GM23338 (cell line): ENCODE measurements at regions not wholly inside any gene's neighbourhood (a gene's known extent, or its start where the extent isn't known, plus 50 kb on each side); places are given as distances from the start of the nearest gene placed in this dataset.

Experiments used
- CREB1 ChIP-seq: fragments of 250-450 bp; sonication (Bioruptor Pico); IDR thresholded peaks from 2 replicates; pipeline ENCODE4 v1.5.0; 2020; ENCODE audit warnings: low read depth, mild to moderate bottlenecking, moderate library complexity
- CTCF ChIP-seq, 2 experiments: fragments of 200-600 bp in 1 of 2; sonication (generic) in 1 of 2; conservative IDR thresholded peaks; 2 replicates each; pipeline versions ENCODE4 v1.5.1 to v1.6.1; 2016 to 2017; ENCODE audit warnings: antibody characterized with exemption in 2 of 2, low read depth in 2 of 2, mild to moderate bottlenecking in 2 of 2, moderate library complexity in 1 of 2
- EZH2 ChIP-seq: fragments of 200-600 bp; sonication (generic); IDR thresholded peaks from one replicate; pipeline ENCODE4 v1.8.0; 2017; ENCODE audit warnings: antibody characterized with exemption, mild to moderate bottlenecking, low read depth; ENCODE audit not compliant: unreplicated experiment
- EZH2phosphoT487 ChIP-seq: fragments of 200-600 bp; sonication (generic); IDR thresholded peaks from one replicate; pipeline ENCODE4 v1.8.1; 2018; ENCODE audit warnings: antibody characterized with exemption; ENCODE audit not compliant: unreplicated experiment
- JUNB ChIP-seq: IDR thresholded peaks from one replicate; pipeline ENCODE4 v1.6.1; 2016; ENCODE audit warnings: antibody characterized with exemption; ENCODE audit not compliant: unreplicated experiment
- REST ChIP-seq: IDR thresholded peaks from one replicate; pipeline ENCODE4 v1.6.1; 2018; ENCODE audit warnings: antibody characterized with exemption; ENCODE audit not compliant: unreplicated experiment
- TF ChIP-seq, protein P1 (sequence below): IDR thresholded peaks from 2 replicates; pipeline ENCODE4 v1.6.1; 2016; ENCODE audit warnings: antibody characterized with exemption

DNA sequence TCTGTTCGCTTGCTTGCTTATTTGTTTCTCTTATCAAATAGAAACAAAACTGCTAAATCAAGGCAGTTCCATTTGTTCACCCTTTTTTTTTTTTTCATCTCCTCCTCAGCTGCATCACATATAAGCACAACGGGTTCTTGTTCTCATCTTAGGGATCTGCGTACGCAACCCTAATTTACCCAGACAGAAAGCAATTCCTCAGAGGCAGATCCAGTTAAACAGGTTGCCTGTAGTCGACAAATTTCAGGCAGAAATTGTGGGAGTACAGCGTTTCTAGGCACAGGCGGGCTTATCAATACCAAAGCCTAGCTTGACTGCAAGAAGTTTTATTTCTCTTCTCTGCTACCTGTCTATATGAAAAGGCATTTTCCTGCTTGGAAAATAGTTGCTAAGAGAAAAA, 565.4 kb downstream of the NXPH1 start:
- TF ChIP-seq CTCF (conservative IDR thresholded peaks at IDR 0.05; ENCODE audit: low read depth in 2 of 2) = no peak
- no peak for TF ChIP-seq EZH2
- TF ChIP-seq REST = no peak
- no peak for TF ChIP-seq JUNB
- TF ChIP-seq EZH2phosphoT487 = no peak
- no peak for TF ChIP-seq CREB1 (CRISPR knock-in tag)
- TF ChIP-seq, protein P1, sequence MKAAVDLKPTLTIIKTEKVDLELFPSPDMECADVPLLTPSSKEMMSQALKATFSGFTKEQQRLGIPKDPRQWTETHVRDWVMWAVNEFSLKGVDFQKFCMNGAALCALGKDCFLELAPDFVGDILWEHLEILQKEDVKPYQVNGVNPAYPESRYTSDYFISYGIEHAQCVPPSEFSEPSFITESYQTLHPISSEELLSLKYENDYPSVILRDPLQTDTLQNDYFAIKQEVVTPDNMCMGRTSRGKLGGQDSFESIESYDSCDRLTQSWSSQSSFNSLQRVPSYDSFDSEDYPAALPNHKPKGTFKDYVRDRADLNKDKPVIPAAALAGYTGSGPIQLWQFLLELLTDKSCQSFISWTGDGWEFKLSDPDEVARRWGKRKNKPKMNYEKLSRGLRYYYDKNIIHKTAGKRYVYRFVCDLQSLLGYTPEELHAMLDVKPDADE = no peak
